NCI-H2081 (cell line): ENCODE measurements at regions not wholly inside any gene's neighbourhood (a gene's known extent, or its start where the extent isn't known, plus 50 kb on each side); places are given as distances from the start of the nearest gene placed in this dataset.

Experiments used
- DNase-seq, 2 experiments: peaks; one replicate each; lab custom pipeline; 2025; lab: John Stamatoyannopoulos, UW

DNA sequence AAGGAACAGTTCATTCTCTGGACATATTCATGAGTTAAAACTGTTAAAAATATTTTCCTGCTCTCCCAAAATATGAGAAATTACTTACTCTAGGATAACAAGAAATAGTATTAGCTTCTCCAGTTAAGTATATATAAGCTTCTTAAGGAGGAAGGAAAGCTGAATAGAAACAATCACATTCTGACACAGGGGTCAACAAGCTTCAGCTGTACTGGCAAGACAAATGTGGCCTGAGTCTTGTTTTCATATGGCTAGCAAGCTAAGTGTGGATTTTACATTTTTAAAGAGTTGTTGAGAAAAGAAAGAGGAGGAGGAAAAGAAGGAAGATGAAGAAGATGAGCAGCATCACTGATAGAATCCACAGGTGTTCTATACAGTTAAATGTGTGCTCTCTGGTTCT lies 313.8 kb downstream of the ZPLD1 start:
- DNase-seq = no peak

GRCh38 chr3:102750322-102750721 lies 315.5 kb downstream of the ZPLD1 start:
- DNase-seq = no peak

DNA sequence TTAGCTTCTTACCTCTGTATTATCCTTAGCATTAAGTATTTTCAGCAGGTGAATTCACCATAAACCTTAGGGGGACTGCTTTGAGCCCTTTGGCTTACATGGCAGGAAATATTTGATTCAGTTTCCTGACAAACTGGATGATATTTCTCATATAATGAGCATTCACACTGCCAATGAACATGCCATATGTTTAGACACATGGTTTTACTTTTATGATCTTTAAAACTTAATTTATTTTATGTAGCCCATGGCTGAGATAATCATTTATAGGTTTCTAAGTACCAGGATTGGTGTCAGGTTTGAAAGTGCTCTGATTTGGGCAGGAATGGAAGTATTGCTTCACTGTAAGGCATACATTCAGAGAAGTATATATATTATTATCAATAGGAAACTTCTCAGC lies 319.1 kb downstream of the ZPLD1 start:
- no peak for DNase-seq

- DNase-seq = no peak
Measured at GRCh38 chr3:102756706-102757105, 321.9 kb downstream of the ZPLD1 start.

DNA sequence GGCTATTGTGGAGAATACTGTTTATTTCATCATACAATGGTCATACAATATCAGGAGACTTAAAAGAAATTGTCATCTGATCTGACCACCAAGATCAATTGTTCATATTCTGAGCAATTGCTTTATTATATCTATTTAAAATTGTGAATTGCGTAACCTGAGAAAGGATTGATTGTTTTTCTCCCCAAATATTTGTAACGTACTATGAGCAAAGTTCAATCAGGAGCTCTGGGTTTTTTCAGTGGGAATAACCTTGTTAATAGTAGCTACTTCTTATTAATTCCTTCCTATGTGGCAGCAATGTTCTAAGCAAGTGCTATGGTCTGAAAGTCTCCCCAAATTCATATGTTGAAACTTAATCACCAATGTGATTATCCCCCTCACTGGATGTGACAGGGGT lies 323.1 kb downstream of the ZPLD1 start:
- no peak for DNase-seq

- DNase-seq = no peak
Measured at GRCh38 chr3:102761766-102762165, 327.0 kb downstream of the ZPLD1 start.

GRCh38 chr3:102790747-102791325 lies 356.0 kb downstream of the ZPLD1 start:
- no peak for DNase-seq

DNA sequence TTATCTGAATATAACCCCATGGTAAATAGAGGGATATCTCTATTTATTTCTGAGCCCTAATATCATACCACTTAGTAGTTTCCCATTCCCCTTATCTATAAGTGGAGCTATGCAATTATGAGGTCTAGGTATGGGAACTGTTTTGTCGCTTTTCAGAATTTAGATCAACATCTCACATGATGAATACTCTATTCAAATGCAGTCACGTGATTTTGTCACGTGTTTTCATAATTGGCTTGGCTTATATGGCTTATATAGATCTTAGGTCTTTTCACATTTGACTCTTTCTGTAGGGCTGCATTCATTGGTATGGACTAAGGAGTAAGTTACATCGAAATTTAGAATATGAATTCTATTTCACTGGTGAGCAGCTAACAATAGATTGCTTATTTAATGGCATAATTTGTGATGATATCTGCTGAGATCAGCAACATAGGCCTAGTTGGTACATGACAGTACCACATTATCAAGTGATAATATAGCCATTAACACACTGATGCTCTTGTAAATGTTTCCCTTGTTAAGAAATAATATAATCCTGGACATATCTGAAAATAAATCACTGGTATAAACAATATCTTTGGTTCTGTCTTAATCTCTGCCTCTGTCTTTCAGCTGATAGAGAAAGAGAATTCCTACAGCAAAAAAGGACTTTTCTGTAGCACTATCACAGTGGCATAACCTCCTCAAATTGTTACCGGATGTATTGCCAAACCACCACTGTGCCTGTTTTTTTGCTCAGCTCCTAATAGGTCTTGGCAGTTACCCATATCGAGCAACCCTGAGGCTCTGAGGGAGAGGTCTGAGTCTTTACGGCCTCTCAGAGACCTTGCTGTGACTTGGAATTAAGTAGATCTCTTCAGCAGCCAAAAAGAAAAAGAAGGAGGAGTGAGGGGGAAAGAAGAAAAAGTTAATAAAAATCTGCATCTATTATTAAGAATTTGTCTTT lies 357.1 kb downstream of the ZPLD1 start:
- no peak for DNase-seq

GRCh38 chr3:102796804-102797203 lies 362.0 kb downstream of the ZPLD1 start:
- no peak for DNase-seq

- no peak for DNase-seq
Measured at GRCh38 chr3:102802819-102803420, 368.1 kb downstream of the ZPLD1 start.

DNA sequence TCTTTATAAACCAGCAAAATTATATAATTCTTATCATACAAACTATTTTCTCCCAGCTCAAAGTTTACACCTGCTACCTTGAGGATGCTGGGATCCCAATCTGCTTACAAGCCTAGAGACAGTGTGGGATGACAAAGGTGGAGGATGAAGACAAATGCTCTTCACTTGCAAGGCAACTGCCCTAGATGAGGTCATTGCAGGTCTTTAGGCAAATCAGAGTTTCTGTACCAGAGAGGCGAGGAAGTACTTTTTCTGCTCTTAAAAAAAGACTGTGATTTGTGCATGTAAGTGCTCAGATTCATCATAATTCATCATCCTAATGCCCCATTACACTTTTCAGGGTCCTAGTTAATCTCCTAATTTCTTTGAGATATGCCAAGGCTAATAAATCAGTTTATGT lies 376.1 kb downstream of the ZPLD1 start:
- DNase-seq = no peak

DNA sequence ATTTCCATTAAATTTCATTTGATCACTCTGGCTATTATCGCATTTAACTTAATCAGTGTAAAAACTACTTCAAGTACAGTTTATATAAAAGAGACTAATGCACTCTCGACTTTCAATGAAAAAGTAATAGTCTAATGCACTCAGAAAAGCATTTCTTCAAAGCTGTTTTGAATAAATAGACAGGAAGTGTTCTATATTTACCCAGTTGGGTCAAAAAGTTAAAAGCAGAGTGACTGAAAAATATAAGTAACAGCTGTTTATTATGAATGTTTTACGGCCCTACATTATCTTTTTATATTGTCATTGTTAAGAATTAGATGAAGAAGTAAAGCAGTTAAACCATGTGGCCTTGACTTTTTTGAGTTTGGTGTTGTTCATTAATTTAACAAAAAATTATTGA lies 391.8 kb downstream of the ZPLD1 start:
- DNase-seq = no peak

GRCh38 chr3:102827386-102827785 lies 392.6 kb downstream of the ZPLD1 start:
- DNase-seq = no peak

- no peak for DNase-seq
Measured at GRCh38 chr3:102830415-102830814, 395.6 kb downstream of the ZPLD1 start.

DNA sequence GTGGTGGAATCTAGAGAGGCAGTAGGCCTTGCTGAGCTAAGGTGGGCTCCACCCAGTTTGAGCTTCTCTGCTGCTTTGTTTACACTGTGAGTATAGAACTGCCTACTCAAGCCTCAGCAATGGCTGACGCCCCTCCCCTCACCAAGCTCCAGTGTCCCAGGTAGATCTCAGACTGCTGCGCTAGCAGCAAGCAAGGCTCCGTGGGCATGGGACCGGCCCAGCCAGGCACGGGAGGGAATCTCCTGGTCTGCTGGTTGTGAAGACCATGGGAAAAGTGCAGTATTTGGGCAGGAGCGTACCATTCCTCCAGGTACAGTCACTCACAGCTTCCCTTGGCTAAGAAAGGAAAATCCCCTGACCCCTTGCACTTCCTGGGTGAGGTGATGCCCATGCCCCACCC lies 407.1 kb downstream of the ZPLD1 start:
- no peak for DNase-seq

DNA sequence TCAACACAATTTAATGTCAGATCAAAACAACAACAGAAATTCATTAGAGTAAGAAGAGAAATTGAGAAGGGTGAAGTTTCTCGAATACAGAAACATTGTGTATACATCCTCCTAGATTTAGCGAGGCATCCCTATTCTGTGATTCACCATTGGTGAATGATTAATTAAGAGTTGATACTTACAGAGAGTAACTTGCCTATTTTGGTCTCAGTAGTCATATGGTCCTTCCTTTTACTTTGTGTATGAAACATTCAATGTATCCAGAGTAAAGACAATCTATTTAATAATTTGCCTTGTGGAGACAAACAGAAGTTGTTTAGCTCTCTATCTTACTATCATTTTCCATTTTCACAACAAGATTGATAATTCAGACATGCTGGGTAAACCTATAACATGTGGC lies 432.0 kb downstream of the ZPLD1 start:
- no peak for DNase-seq

- no peak for DNase-seq
Measured at GRCh38 chr3:102883515-102883914, 448.7 kb downstream of the ZPLD1 start.

DNA sequence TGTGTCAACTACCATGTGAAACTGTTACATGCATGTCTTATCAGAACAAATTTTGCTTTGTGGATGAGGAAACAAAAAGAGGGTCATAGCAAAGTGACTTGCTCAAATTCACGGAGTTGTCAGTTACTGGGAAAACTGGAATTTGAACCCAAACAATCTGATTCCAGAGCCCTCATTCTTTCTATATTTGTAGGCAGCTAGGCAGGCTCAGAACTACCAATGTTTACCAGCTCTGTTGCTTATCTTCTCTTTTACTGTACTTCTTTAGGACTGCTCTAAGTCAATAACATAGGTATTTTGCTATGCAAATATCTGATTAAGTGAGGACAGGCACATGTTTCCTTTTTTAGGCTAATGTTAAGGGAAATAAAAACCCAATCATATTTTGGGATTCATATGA lies 450.5 kb downstream of the ZPLD1 start:
- DNase-seq = no peak

GRCh38 chr3:102887431-102887830 lies 452.6 kb downstream of the ZPLD1 start:
- DNase-seq = no peak

DNA sequence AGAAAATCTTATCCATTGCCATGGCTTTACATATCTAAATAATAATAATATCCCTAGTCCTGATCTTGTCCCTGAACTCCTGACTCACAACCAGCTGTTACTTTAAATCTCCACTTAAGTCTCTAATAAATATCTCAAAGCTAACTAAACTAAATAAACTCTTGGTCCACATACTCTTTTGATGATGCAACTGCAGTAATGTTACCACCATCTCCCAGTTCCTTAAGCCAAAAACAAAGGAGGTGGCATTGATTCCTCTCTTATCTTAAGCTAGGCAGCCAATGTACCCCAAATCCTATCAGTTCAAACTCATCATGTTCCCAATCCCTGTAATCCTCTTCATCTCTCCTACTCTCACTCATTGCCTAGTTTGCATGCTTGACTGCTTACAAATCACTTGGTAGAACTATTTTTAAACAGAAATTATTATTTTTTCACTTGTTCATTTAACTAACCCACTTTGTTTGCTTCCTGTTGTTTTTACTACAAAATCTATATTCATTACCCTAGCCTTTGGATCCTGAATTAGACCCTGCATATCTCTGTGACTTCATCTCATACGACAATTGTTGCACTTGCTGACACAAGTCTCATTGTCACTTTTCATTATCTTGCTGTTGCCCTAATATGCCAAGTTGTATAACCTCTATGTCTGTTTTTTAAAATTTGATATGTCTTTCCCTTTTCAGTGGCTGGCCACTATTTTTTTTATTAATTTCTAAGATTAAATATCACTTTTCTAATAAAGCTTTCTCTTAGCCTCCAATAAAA lies 462.2 kb downstream of the ZPLD1 start:
- DNase-seq = no peak

GRCh38 chr3:102904629-102905028 lies 469.8 kb downstream of the ZPLD1 start:
- DNase-seq = no peak

DNA sequence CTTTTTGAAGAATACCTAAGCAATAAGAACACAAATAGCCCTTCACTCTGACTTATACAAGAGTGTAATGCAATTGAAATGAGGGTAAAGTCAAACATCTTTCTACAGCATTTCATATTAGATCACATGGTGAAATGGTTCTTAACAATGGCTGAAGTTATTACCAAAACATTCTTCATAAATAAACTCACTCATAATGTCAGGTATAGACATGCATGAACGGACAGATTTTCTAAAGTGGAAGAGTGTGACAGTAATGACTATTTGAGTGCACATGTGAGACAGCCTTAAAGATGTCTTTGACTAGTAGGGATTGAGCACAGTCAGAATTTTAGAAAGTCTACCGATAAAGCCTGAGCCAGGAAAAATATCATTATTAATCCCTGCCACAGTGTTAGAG lies 471.0 kb downstream of the ZPLD1 start:
- no peak for DNase-seq
